GF-D8 (cell line): ENCODE measurements at regions not wholly inside any gene's neighbourhood (a gene's known extent, or its start where the extent isn't known, plus 50 kb on each side); places are given as distances from the start of the nearest gene placed in this dataset.

ENCODE experiments used
- DNase-seq: peaks from one replicate; lab custom pipeline; 2025; lab: John Stamatoyannopoulos, UW

DNA sequence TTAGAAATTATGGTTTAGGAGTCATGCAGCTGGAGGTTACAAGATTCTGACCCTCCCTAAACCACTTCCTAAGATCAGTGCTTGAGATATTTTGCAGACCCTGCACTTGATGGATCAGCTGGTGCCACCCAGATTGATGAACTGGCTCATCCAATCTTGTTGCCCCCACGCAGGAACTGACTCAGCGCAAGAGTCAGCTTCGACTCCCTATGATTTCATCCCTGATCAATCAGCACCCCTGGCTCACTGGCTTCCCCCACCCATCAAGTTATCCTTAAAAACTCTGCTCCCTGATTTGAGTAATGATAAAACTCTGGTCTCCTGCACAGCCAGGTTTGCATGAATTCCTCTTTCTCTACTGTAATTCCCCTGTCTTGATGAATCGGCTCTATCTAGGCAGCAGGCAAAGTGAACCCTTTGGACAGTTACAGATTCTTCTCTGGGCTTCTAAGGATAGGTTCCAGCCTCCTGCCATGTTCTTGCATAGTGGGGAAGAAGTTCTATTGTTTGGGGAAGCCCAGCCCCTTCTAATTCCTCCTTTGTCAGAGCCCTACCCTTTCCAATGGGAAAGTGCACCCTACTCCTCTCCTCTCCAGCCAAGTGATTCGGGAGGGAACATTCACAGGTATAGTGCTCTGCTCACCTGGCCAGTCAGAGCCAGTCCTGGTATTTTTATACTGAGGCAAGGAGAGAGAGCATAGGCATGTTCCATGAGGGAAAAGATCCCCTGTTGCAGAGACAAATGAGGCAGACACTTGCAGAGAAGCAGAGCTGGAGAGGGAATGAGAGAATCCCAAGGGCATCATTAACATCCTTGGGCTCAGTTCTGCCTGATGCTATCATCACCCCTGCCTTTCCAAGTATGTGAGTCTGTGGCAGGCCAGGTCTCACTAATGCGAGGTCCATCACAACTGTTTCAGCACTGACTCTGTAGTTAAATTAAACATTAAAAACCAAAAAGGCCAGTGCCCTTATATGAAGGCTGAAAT lies 224.4 kb upstream of the GALNT17 start:
- no peak for DNase-seq

DNA sequence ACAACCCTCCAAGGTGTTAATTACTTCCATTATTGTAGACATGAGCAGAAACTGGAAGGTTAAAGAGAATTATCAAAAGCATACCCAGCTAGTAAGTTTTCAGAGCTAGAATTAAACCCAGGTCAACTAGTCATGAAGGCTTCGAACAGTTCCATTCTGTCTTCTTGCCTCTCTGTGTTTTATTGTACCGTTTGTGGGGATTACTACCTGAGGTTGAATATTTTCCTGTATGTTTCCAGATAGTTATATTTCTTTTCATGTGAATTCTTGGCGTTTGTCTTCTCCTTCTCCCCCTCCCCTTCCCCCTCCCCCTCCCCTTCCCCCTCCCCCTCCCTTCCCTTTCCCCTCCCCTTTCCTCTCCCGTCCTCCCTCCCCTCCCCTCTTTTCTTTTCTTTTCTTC lies 218.0 kb upstream of the GALNT17 start:
- DNase-seq: no peak

DNA sequence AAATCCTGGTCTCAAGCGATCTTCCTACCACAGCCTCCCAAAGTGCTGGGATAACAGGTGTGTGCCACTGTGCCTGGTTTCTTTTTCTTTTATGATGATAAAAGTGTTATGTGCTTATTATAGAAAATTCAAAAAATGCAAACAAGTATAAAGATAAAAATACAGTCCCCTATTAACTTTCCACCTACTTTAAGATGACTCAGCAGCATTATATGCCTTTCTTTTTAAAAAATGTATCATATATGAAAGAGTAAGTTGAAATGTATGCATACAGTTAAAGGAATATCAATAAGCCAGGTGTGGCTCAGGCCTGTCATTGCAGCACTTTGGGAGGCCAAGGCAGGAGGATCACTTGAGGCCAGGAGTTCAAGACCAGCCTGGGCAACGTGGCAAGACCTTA lies 216.9 kb upstream of the GALNT17 start:
- no peak for DNase-seq

DNA sequence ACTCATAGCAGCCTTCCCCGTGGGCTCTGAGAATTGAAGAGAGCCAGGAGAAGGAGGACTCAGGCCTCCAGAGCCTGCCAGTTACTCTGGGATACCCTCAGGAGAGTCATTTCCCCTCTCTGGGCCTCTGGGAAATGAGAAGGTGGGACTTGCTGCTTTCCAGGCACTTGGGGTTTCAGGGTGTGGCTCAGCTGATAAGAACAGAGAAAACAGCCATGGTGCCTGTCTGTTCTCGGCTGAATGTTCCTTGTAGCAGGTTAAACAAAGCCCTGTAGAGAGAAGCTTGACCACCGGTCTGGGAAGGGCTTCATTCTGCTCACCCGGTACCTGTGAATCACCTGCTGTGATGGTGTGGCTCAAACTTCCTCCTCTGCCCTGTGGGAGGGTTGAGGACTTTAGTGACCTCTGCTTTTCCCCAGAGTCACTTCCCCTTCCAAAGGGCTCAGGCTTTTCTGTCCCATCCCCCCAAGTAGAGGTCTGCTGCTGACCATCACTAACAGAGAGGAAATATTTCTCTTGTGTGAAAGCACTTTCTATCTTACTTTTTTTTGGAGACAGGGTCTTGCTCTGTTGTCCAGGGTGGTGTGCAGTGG lies 212.4 kb upstream of the GALNT17 start:
- DNase-seq: no peak

DNA sequence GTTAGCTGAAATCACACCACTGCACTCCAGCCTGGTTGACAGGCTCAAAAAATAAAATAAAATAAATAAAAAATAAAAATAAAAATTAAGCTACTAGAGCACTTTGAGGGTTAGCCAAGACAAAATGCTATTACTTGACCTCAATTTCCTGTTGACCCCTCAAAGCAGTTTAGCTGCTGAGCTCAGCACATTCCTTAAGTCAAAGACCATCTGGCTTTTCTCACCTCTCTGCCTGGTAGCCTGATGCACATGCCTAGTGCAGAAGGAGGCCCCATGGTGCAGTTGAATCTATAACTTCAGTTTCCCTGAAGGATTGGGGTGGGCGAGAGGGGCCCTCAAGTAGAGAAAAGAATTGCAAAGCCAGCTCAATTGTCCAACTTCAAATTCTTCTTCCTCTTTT lies 211.1 kb upstream of the GALNT17 start:
- DNase-seq: no peak

DNA sequence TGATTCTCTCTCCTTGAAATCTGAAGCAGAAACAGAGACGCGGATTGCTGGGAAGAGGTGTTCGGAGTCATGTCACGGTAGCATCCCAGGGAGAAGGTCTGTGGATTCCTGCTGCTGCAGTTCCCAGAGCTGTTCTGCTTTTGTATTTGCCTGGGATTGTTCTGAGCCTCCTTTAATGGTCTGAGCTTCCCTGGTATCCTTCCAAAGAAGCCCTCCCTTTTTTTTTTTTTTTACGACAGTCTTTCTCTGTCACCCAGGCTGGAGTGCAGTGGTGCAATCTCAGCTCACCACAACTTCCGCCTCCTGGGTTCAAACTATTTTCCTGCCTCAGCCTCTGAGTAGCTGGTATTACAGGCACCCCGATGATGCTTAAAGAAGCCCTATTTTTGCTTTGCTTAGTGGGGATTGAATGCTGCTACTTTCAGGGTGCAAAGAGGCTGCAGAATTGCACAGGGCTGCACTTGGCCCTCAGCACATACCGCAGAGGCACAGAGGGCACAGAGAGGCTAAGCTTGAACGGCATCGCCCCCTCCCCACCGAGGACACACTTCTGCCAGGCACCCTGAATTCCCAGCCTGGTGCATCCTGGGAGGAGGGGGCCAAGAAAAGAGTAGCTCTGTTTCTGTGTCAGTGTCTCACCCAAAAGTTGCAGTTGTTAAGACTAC lies 208.6 kb upstream of the GALNT17 start:
- peak; percentile 57 for DNase-seq

DNA sequence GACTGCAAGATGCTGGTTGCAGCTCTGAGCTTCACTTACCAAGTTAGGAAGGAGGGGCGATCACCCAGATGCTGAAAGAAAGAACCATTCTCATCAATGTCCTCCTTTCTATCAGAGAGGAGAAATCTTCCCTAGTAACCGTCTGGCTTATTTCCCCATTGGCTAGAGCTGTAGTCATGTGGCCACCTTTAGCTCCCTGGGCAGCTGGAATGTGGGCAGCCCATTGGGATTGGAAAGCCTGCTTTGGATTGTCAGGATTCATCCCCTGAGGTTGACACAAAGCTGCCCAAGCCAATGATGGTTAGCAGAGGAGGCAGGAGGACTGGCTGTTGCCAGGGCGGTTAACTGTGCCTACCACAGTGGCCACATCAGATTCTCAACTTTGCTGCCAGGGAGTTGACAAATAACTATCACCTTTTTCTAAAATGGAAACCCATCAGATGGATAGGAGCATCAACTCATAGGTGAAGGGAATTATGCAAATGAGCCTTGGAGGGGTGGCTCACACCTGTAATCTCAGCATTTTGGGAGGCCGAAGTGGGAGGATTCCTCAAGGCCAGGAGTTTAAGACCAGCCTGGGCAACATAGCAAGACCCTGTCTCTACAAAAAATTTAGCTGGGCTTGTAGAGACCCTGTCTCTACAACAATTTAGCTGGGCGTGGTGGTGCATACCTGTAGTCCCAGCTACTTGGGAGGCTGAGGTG lies 206.4 kb upstream of the GALNT17 start:
- no peak for DNase-seq

DNA sequence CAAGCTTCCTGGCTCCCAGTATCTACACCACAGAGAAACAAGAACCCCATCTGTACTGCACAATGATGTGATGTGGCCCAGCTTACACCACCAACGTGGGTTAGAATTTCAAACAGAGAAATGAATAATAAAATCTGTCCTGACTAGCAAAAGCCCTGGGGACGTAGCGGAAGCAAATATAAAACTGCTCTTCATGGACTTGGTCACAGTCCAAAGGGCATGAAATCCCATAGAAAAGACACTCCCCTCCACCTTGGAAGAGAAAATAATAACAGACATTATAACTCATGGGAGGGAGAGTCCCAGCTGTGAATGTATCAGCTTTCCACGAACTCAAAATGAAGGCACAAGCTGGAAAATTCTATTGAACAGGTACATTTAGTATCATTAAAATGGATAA lies 205.3 kb upstream of the GALNT17 start:
- no peak for DNase-seq

DNA sequence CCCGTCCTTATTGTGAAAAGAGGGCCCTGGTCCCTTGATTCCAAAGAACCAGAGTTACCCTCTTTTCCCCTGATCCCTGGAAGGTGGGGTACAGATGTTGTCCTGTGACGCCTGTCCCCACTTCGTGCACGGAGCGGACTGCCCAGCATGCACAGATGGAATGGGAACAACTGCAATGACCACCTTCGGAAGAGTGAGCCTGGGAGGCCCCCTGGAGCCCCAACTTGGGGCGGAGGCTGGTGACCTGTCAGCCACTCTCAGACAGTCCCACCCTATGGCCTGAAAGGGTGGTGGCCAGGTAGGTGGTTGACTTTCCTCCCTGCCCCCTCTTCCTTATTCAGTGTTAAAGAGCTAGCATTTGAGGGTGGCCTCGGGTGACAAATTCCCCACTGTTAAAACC lies 196.6 kb upstream of the GALNT17 start:
- DNase-seq: no peak

DNA sequence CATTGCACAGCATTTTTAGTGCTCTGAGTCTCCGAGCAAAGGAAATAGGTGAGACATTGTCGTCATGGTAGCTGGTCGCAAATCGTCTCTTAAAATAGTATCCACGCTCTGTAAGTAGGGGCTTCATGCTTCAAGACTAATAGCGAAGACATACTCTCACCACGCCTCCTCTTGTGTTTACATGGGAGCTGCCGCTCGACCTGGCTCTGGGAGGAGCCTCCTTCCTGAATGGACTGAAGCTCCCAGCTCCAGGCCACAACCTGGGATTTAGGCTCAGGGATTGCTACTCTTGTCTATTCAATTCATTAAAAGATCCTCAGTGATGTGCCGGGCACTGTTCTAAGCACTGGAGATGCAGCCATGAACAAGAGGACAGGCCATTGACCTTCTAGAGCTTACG lies 196.1 kb upstream of the GALNT17 start:
- no peak for DNase-seq

DNA sequence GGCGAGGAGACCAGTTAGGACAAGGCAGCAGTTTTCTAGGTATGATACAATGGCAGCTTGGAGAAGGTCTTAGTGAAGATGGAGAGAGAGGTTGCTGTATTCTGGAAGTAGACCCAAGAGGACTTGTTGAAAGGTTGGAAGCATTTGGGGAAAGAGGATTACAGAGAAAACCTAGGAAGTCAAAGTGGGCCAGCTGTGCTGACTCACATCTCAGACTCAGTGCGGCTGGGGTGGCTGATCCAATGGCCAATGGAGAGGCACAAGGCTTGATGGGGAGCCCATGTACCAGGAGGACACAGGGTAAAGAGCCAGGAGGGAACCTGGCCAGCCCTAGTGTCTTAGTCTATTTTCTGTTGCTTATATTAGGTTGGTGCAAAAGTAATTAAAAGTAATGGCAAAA lies 194.5 kb upstream of the GALNT17 start:
- DNase-seq: no peak

DNA sequence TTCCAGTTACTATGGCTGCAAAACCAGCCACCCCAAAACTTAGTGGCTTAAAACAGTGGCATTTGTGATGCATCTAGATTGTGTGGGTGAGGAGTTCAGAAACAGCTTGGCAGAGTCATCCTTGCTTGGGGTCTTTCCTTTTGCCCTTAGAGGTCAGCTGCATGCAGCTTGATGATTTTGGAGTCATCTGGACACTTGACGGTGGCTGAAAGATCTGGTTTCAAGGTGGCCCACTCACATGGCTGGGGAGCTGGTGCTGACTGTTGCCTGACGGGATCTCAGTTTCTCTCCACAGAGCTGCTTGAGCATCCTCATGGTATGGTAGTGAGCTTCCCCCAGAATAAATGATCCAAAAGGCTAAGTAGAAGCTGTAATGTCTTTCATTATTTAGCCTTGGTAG lies 191.3 kb upstream of the GALNT17 start:
- no peak for DNase-seq

DNA sequence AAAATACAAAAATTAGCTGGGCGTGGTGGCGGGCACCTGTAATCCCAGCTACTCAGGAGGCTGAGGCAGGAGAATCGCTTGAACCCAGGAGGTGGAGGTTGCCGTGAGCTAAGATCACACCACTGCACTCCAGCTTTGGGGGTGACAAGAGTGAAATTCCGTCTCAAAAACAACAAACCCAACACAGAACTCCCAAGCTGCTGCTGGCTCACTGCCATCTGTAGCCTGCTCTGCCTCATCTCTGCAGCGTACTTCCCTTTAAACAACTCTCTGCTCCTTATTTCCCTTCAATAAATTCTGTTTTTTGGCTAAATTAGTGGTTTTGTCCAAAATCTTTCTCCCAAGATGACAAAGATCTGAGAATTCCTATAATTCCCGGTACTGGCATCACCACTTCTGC lies 189.2 kb upstream of the GALNT17 start:
- DNase-seq: no peak

DNA sequence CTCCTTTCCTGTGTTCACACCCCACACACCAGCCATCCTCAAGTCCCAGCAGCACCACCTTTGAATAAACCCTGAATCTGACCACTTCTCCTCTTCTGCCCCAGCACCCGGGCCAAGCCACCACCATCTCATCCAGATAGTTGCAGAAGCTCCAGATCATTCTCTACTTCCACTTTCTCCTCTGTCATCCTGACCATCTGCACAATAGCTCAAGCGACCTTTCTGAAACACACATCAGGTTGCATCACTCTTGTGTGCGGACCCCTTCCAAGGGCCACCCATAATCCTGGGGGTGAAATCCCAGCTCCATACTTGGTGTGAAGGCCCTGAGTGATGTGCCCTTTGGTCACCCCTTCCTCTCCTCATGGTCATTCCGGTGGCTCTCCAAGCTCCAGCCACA lies 187.4 kb upstream of the GALNT17 start:
- no peak for DNase-seq

DNA sequence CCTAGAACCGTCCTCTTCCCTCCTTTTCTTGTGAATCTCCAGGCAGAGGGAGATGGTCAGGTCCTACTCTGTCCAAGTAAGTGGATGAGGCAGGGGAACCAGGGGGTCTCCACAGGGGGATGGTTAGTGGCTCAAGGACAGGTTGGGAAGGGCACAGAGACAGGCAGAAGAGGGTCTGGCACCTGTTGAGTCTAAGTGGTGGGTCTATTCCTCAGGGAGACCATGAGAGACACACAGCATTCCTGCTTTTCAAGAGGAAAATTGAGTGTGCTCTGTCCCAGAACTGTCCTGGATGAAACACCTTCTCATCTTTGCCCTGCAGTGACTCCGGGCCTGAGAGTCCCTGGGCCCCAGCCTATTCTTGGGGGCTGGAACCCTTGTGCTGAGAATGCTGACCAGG lies 184.8 kb upstream of the GALNT17 start:
- no peak for DNase-seq

DNA sequence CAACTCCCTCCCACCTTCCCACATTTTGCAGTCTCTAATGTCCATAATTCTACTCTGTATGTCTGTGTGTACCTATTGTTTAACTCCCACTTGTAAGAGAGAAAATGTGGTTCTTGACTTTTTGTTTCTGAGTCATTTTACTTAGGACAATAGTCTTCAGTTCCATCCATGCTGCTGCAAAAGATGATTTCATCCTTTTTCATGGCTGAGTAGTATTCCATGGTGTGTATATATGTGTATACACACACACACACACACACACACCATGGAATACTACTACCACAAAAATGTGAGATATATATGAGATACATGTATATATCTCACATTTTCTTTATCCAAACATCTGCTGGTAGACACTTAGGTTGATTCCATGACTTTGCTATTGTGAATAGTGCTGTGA lies 182.1 kb upstream of the GALNT17 start:
- no peak for DNase-seq

DNA sequence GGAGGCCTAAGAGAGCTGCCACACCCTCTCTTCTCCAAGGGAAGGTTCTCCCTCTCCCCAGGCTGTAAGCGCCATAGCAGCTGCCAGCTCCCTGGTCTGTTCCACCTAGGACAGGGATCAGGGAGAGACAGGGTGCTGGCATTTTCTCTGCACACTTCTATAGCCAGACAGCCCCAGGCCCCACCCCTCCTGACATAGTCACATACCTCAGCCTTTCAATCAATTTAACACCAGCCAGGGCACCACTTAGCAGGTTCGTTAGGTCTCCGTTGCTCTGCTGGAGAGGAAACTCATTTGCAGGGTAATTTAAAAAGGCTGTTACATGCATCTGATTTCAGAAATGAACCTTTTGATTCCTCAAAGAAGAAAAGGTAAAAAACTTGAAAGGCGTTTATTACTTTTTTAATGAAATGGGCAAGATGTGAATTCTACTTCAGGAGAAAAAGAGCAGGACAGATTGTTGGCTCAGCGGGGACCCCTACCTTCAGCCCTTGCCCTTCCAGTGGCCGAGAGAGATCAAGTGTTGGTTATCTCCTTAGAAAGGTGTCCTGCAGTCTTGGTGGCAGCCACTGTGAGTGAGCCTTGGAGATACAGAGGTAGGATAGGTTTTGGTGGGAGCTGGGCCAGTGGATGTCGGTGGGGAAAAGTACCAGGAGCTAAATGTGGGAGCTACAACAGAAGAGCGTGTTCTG lies 180.5 kb upstream of the GALNT17 start:
- DNase-seq: no peak

DNA sequence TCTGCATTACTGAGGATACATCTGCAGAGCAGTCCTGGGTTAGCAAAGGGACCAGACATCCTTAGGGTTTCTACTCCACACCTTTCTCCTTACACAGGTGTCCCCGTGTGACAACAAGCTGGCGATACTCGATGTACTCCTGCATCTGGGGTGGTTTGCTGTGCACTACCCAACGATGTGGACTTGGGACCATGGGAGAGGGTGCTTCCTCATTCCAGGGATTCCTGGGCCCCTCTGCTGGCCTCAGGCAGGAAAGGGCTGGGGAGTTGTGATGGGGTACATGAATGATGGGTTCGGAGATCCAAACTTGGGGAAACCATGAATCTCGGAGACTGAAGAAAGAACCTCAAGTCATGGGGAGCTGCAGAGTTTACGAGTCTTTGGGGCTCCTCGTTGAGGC lies 179.6 kb upstream of the GALNT17 start:
- no peak for DNase-seq

DNA sequence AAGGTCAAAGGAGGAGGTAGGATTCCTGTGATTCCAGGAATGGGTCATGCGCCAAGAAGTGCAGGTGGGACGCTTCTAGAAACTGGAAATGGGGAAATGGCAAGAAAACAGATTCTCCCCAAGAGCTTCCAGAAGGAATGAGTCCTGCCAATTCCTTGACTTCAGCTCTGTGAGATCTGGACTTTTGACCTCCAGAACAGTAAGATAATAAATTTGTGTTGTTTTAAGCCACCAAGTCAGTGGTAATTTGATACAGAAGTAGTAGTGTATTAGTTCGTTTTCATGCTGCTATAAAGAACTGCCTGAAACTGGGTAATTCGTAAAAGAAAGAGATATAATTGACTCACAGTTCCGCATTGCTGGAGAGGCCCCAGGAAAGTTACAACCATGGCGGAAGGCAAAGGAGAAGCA lies 178.6 kb upstream of the GALNT17 start:
- no peak for DNase-seq

DNA sequence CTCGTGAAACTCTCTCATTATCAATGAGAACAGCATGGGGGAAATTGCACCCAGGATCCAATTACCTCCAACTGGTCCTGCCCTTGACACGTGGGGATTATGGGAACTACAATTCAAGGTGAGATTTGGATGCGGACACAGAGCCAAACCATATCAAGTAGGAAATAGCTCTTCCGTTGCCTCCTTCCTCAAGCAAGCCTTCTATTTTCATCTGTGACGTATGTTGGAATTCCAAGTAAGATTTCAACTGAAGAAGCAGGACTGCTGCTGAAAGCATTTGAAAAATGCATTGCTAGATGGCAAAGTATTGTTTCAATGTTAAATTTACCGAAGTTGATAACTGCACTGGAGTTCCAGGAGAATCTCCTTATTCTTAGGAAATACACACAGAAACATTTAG lies 178.1 kb upstream of the GALNT17 start:
- DNase-seq: no peak

DNA sequence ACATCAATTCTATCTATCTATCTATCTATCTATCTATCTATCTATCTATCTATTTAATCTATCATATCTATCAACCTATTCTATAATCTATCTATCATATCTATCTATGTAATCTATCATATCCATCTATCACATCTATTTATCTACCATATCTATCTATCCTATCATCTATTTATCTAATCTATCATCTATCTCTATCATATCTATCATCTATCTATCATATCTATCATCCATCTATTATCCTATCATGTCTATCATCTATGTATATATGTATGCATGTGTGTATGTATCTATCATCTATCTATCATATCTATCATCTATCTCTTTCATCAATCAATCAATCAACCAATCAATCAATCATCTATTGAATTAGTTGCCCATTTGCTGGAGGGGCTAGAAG lies 159.3 kb upstream of the GALNT17 start:
- no peak for DNase-seq

DNA sequence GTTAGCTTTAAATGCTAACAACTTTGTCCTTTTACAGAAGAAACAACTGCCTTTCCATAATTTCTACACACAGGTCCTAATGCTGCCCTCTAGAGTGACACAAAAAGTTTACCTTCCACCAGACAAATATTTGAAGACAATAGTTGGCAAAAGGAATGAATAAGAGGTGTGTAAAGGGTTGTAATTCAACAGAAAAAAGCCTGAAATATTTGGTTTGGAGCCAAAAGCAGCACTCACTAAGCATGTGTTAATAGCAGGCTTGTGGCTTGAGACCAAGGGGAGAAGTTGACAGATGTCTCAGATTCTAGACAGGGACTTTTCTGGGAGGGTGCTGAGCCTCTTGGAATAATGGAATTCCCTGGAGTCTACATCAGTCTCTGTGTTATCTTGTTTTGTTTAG lies 156.2 kb upstream of the GALNT17 start:
- no peak for DNase-seq
